WTC11 (cell line): ENCODE measurements at regions not wholly inside any gene's neighbourhood (a gene's known extent, or its start where the extent isn't known, plus 50 kb on each side); places are given as distances from the start of the nearest gene placed in this dataset.

ENCODE experiments used
- ATAC-seq: fragments of 200-7000 bp; cut with Tn5 transposase; 2 replicates; pipeline ENCODE4 v1.10.0; 2021; ENCODE audit warnings: mild to moderate bottlenecking, moderate library complexity
- CTCF ChIA-PET: fragments of 300-600 bp; sonication (Branson Sonifier 250); formaldehyde crosslinking; loops from one replicate; lab custom pipeline; 2021; ENCODE audit warnings: antibody characterized with exemption; lab: Charles Lee
- POLR2A ChIA-PET: fragments of 350-600 bp; sonication (Branson Sonifier 250); formaldehyde crosslinking; loops from one replicate; lab custom pipeline; 2021; ENCODE audit warnings: antibody characterized with exemption; lab: Charles Lee
- DNase-seq: peaks from one replicate; pipeline ENCODE4 v3.0.0; 2021; ENCODE audit warnings: low spot score
- H3K27ac Mint-ChIP-seq: 2 replicates; pipeline ENCODE4 v1.8.0; 2021; ENCODE audit warnings: mixed read lengths
- H3K27me3 Mint-ChIP-seq: 2 replicates; pipeline ENCODE4 v1.8.0; 2021; ENCODE audit warnings: low read depth, mild to moderate bottlenecking, moderate library complexity, mixed read lengths
- H3K36me3 Mint-ChIP-seq: 2 replicates; pipeline ENCODE4 v1.8.0; 2021; ENCODE audit warnings: mixed read lengths
- H3K4me1 Mint-ChIP-seq: 2 replicates; pipeline ENCODE4 v1.8.0; 2022; ENCODE audit warnings: mixed read lengths
- H3K4me3 Mint-ChIP-seq: 2 replicates; pipeline ENCODE4 v1.8.0; 2021; ENCODE audit warnings: mild to moderate bottlenecking, moderate library complexity, mixed read lengths
- H3K9me3 Mint-ChIP-seq: 2 replicates; pipeline ENCODE4 v1.8.0; 2021; ENCODE audit warnings: mixed read lengths
- ATF2 ChIP-seq: sonication (generic); formaldehyde crosslinking; IDR thresholded peaks from 2 replicates; pipeline ENCODE4 v1.8.1; 2022; ENCODE audit warnings: low read depth, missing genetic modification reagents, borderline replicate concordance
- ATF6 ChIP-seq: sonication (generic); formaldehyde crosslinking; IDR thresholded peaks from 2 replicates; pipeline ENCODE4 v1.8.1; 2023; ENCODE audit warnings: mild to moderate bottlenecking, missing genetic modification reagents
- CREM ChIP-seq: sonication (generic); formaldehyde crosslinking; IDR thresholded peaks from 2 replicates; pipeline ENCODE4 v1.8.1; 2022; ENCODE audit warnings: mild to moderate bottlenecking, missing genetic modification reagents, moderate library complexity
- ERG ChIP-seq: fragments of 250-450 bp; sonication (Bioruptor Pico); IDR thresholded peaks from 2 replicates; pipeline ENCODE4 v1.8.0; 2021; ENCODE audit warnings: mild to moderate bottlenecking
- ETV6 ChIP-seq: sonication (generic); formaldehyde crosslinking; IDR thresholded peaks from 2 replicates; pipeline ENCODE4 v1.8.1; 2022; ENCODE audit warnings: mild to moderate bottlenecking, missing genetic modification reagents
- FOXK1 ChIP-seq: sonication (generic); formaldehyde crosslinking; IDR thresholded peaks from 2 replicates; pipeline ENCODE4 v1.8.0; 2022; ENCODE audit warnings: mild to moderate bottlenecking, moderate library complexity, missing genetic modification reagents
- FOXP1 ChIP-seq: sonication (generic); formaldehyde crosslinking; IDR thresholded peaks from 2 replicates; pipeline ENCODE4 v1.8.0; 2022; ENCODE audit warnings: missing genetic modification reagents, mild to moderate bottlenecking, moderate library complexity, borderline replicate concordance
- GRHL2 ChIP-seq: fragments of 250-450 bp; sonication (Bioruptor Pico); IDR thresholded peaks from 2 replicates; pipeline ENCODE4 v1.8.0; 2022; ENCODE audit warnings: mild to moderate bottlenecking, moderate library complexity; ENCODE audit not compliant: insufficient replicate concordance, severe bottlenecking
- IRF2 ChIP-seq: sonication (generic); formaldehyde crosslinking; IDR thresholded peaks from 2 replicates; pipeline ENCODE4 v1.8.0; 2022; ENCODE audit warnings: low read depth, missing genetic modification reagents, borderline replicate concordance
- JAZF1 ChIP-seq: fragments of 250-450 bp; sonication (Bioruptor Pico); IDR thresholded peaks from 2 replicates; pipeline ENCODE4 v1.9.0; 2021; ENCODE audit warnings: moderate library complexity, mild to moderate bottlenecking, inconsistent platforms
- PREB ChIP-seq: sonication (generic); formaldehyde crosslinking; IDR thresholded peaks from 2 replicates; pipeline ENCODE4 v1.8.1; 2022; ENCODE audit warnings: mild to moderate bottlenecking, missing genetic modification reagents, moderate library complexity, borderline replicate concordance
- SOX15 ChIP-seq: fragments of 250-450 bp; sonication (Bioruptor Pico); IDR thresholded peaks from 2 replicates; pipeline ENCODE4 v1.9.0; 2021; ENCODE audit warnings: mild to moderate bottlenecking
- USF1 ChIP-seq: sonication (generic); formaldehyde crosslinking; IDR thresholded peaks from 2 replicates; pipeline ENCODE4 v1.8.0; 2022; ENCODE audit warnings: mild to moderate bottlenecking, missing genetic modification reagents
- USF2 ChIP-seq: sonication (generic); formaldehyde crosslinking; IDR thresholded peaks from 2 replicates; pipeline ENCODE4 v1.8.1; 2023; ENCODE audit warnings: mild to moderate bottlenecking, missing genetic modification reagents, moderate library complexity
- ZNF232 ChIP-seq: sonication (generic); formaldehyde crosslinking; IDR thresholded peaks from 2 replicates; pipeline ENCODE4 v1.8.0; 2022; ENCODE audit warnings: mild to moderate bottlenecking, missing genetic modification reagents
- ZNF281 ChIP-seq: sonication (generic); formaldehyde crosslinking; IDR thresholded peaks from 2 replicates; pipeline ENCODE4 v1.8.0; 2023; ENCODE audit warnings: mild to moderate bottlenecking, missing genetic modification reagents
- ZNF317 ChIP-seq: sonication (generic); formaldehyde crosslinking; IDR thresholded peaks from 2 replicates; pipeline ENCODE4 v1.8.1; 2023; ENCODE audit warnings: low read depth, mild to moderate bottlenecking, moderate library complexity, missing genetic modification reagents, borderline replicate concordance

- ChIA-PET POLR2A (no interaction called here), CTCF (no interaction called here)
- H3K27me3 Mint-ChIP-seq: no peaks in the 10 kb centered on the region
- ATAC-seq (no peak), DNase-seq (no peak)
- 0 out of 2 replicates have a peak, but pooled peaks cover 3% of the 10 kb centered on the region for H3K4me1 Mint-ChIP-seq
- no peak overlapping the region for H3K4me3 Mint-ChIP-seq
- H3K9me3 Mint-ChIP-seq: no peaks in the 10 kb centered on the region
- TF ChIP-seq ATF6 (CRISPR knock-in tag) (no peak), USF2 (CRISPR knock-in tag) (no peak), USF1 (CRISPR knock-in tag) (no peak), CREM (CRISPR knock-in tag) (no peak), ZNF317 (CRISPR knock-in tag) (no peak), ZNF232 (CRISPR knock-in tag) (no peak), GRHL2 (no peak), FOXK1 (CRISPR knock-in tag) (no peak), PREB (CRISPR knock-in tag) (no peak), ERG (CRISPR knock-in tag) (no peak), FOXP1 (CRISPR knock-in tag) (no peak), ATF2 (no peak)
- no peak overlapping the region for H3K27ac Mint-ChIP-seq
- no peaks in the 10 kb centered on the region for H3K36me3 Mint-ChIP-seq
Observed at GRCh38 chr2:184314829-184315228, 283.5 kb upstream of the ZNF804A start.

GRCh38 chr2:184316921-184317320, 281.4 kb upstream of the ZNF804A start:
- ATAC-seq (no peak), DNase-seq (no peak)
- ChIA-PET CTCF (no interaction called here), POLR2A (no interaction called here)
- H3K4me1 Mint-ChIP-seq: 0 out of 2 replicates have a peak, but pooled peaks cover 3% of the 10 kb centered on the region
- TF ChIP-seq ZNF281 (CRISPR knock-in tag) (no peak), JAZF1 (no peak), FOXK1 (CRISPR knock-in tag) (no peak), SOX15 (CRISPR knock-in tag) (no peak), IRF2 (no peak), ETV6 (CRISPR knock-in tag) (no peak)
- H3K27me3 Mint-ChIP-seq: no peaks in the 10 kb centered on the region
- no peak overlapping the region for H3K27ac Mint-ChIP-seq
- no peaks in the 10 kb centered on the region for H3K9me3 Mint-ChIP-seq
- no peak overlapping the region for H3K4me3 Mint-ChIP-seq
- no peaks in the 10 kb centered on the region for H3K36me3 Mint-ChIP-seq
